ENCODE measurements at regions not wholly inside any gene's neighbourhood (a gene's known extent, or its start where the extent isn't known, plus 50 kb on each side); places are given as distances from the start of the nearest gene placed in this dataset.

DNA sequence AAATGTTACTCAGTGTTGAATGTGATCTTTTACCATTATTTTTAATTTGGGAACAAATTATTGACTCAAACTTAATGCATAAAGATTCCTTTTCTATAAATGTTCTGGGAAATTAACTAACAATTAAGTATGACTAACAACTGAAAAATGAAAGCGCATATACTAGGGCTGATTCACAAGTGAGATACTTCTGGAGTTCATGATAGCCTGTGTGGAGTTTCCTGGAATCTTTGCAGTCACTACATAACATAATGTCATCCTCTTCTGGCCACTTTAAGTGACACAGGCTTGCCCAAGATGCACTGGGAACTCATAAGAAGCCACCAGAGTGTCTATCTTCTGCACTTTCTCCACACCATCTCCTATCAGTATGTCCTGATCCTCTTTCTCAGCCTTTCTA is 450.3 kb upstream of the CDH11 start (continued):
- TF ChIP-seq, protein P1, sequence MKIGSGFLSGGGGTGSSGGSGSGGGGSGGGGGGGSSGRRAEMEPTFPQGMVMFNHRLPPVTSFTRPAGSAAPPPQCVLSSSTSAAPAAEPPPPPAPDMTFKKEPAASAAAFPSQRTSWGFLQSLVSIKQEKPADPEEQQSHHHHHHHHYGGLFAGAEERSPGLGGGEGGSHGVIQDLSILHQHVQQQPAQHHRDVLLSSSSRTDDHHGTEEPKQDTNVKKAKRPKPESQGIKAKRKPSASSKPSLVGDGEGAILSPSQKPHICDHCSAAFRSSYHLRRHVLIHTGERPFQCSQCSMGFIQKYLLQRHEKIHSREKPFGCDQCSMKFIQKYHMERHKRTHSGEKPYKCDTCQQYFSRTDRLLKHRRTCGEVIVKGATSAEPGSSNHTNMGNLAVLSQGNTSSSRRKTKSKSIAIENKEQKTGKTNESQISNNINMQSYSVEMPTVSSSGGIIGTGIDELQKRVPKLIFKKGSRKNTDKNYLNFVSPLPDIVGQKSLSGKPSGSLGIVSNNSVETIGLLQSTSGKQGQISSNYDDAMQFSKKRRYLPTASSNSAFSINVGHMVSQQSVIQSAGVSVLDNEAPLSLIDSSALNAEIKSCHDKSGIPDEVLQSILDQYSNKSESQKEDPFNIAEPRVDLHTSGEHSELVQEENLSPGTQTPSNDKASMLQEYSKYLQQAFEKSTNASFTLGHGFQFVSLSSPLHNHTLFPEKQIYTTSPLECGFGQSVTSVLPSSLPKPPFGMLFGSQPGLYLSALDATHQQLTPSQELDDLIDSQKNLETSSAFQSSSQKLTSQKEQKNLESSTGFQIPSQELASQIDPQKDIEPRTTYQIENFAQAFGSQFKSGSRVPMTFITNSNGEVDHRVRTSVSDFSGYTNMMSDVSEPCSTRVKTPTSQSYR (CRISPR knock-in tag; IDR thresholded peaks at IDR 0.05) = no peak
- TF ChIP-seq SOX15 (CRISPR knock-in tag; IDR thresholded peaks at IDR 0.05) = no peak
- TF ChIP-seq NR3C1 (CRISPR knock-in tag; conservative IDR thresholded peaks at IDR 0.05; ENCODE audit: low read depth) = no peak
- no peak for TF ChIP-seq HMGA2 (CRISPR knock-in tag; IDR thresholded peaks at IDR 0.05)
- TF ChIP-seq KAT7 (CRISPR knock-in tag; IDR thresholded peaks at IDR 0.05; ENCODE audit: borderline replicate concordance) = no peak
- TF ChIP-seq ESRRA (CRISPR knock-in tag; IDR thresholded peaks at IDR 0.05; ENCODE audit: borderline replicate concordance) = no peak
- TF ChIP-seq EMX1 (CRISPR knock-in tag; IDR thresholded peaks at IDR 0.05) = no peak
- no peak for TF ChIP-seq ZNF121 (CRISPR knock-in tag; IDR thresholded peaks at IDR 0.05)

DNA sequence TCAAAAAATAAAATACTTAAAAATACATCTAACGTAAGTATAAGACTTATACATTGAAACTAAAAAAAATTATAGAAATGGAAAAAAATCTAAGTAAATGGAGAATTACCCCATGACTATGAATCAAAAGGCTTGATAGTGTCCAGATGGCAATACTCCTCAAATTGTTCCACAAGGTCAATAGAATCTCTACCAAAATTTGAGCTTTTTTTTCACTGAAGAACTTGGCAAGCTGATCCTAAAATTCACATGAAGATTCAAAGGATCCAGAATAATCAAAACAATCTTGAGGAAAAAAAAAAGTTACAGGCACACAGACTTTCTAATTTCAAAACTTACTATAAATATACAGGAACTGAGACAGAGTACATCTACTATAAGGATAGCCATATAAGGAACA is 448.4 kb upstream of the CDH11 start:
- DNase-seq (ENCODE audit: low spot score) = no peak
- H3K36me3 Mint-ChIP-seq = peaks cover 8% of the 10 kb centered on the region
- H3K27ac Mint-ChIP-seq = no peak overlapping the region
- ChIA-PET POLR2A (no interaction called here), CTCF (no interaction called here)
- H3K4me1 Mint-ChIP-seq = no peaks in the 10 kb centered on the region
- H3K9me3 Mint-ChIP-seq = peaks cover 14% of the 10 kb centered on the region
- no peak overlapping the region for H3K4me3 Mint-ChIP-seq
- ATAC-seq = no peak
- H3K27me3 Mint-ChIP-seq (ENCODE audit: low read depth) = no peaks in the 10 kb centered on the region; the same call in 1 of the 2 replicates
- TF ChIP-seq MYBL2 (CRISPR knock-in tag; IDR thresholded peaks at IDR 0.05) = no peak
- no peak for TF ChIP-seq ATF1 (CRISPR knock-in tag; IDR thresholded peaks at IDR 0.05)
- TF ChIP-seq ZNF263 (CRISPR knock-in tag; IDR thresholded peaks at IDR 0.05; ENCODE audit: low read depth) = no peak
- TF ChIP-seq, protein P2, sequence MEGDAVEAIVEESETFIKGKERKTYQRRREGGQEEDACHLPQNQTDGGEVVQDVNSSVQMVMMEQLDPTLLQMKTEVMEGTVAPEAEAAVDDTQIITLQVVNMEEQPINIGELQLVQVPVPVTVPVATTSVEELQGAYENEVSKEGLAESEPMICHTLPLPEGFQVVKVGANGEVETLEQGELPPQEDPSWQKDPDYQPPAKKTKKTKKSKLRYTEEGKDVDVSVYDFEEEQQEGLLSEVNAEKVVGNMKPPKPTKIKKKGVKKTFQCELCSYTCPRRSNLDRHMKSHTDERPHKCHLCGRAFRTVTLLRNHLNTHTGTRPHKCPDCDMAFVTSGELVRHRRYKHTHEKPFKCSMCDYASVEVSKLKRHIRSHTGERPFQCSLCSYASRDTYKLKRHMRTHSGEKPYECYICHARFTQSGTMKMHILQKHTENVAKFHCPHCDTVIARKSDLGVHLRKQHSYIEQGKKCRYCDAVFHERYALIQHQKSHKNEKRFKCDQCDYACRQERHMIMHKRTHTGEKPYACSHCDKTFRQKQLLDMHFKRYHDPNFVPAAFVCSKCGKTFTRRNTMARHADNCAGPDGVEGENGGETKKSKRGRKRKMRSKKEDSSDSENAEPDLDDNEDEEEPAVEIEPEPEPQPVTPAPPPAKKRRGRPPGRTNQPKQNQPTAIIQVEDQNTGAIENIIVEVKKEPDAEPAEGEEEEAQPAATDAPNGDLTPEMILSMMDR (IDR thresholded peaks at IDR 0.05) = no peak
- TF ChIP-seq, protein P3, sequence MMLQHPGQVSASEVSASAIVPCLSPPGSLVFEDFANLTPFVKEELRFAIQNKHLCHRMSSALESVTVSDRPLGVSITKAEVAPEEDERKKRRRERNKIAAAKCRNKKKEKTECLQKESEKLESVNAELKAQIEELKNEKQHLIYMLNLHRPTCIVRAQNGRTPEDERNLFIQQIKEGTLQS (CRISPR knock-in tag; conservative IDR thresholded peaks at IDR 0.05) = no peak
- TF ChIP-seq ZNF317 (CRISPR knock-in tag; IDR thresholded peaks at IDR 0.05; ENCODE audit: borderline replicate concordance, low read depth) = no peak
- TF ChIP-seq, protein P4, sequence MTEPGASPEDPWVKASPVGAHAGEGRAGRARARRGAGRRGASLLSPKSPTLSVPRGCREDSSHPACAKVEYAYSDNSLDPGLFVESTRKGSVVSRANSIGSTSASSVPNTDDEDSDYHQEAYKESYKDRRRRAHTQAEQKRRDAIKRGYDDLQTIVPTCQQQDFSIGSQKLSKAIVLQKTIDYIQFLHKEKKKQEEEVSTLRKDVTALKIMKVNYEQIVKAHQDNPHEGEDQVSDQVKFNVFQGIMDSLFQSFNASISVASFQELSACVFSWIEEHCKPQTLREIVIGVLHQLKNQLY (CRISPR knock-in tag; IDR thresholded peaks at IDR 0.05) = no peak
- TF ChIP-seq, protein P5, sequence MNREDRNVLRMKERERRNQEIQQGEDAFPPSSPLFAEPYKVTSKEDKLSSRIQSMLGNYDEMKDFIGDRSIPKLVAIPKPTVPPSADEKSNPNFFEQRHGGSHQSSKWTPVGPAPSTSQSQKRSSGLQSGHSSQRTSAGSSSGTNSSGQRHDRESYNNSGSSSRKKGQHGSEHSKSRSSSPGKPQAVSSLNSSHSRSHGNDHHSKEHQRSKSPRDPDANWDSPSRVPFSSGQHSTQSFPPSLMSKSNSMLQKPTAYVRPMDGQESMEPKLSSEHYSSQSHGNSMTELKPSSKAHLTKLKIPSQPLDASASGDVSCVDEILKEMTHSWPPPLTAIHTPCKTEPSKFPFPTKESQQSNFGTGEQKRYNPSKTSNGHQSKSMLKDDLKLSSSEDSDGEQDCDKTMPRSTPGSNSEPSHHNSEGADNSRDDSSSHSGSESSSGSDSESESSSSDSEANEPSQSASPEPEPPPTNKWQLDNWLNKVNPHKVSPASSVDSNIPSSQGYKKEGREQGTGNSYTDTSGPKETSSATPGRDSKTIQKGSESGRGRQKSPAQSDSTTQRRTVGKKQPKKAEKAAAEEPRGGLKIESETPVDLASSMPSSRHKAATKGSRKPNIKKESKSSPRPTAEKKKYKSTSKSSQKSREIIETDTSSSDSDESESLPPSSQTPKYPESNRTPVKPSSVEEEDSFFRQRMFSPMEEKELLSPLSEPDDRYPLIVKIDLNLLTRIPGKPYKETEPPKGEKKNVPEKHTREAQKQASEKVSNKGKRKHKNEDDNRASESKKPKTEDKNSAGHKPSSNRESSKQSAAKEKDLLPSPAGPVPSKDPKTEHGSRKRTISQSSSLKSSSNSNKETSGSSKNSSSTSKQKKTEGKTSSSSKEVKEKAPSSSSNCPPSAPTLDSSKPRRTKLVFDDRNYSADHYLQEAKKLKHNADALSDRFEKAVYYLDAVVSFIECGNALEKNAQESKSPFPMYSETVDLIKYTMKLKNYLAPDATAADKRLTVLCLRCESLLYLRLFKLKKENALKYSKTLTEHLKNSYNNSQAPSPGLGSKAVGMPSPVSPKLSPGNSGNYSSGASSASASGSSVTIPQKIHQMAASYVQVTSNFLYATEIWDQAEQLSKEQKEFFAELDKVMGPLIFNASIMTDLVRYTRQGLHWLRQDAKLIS (CRISPR knock-in tag; IDR thresholded peaks at IDR 0.05; ENCODE audit: borderline replicate concordance) = no peak
- no peak for TF ChIP-seq ZNF121 (CRISPR knock-in tag; IDR thresholded peaks at IDR 0.05)
- no peak for TF ChIP-seq JUN (CRISPR knock-in tag; IDR thresholded peaks at IDR 0.05)
- TF ChIP-seq SP1 (CRISPR knock-in tag; conservative IDR thresholded peaks at IDR 0.05) = no peak
- no peak for TF ChIP-seq ELF4 (CRISPR knock-in tag; IDR thresholded peaks at IDR 0.05; ENCODE audit: low read depth)
- TF ChIP-seq, protein P6, sequence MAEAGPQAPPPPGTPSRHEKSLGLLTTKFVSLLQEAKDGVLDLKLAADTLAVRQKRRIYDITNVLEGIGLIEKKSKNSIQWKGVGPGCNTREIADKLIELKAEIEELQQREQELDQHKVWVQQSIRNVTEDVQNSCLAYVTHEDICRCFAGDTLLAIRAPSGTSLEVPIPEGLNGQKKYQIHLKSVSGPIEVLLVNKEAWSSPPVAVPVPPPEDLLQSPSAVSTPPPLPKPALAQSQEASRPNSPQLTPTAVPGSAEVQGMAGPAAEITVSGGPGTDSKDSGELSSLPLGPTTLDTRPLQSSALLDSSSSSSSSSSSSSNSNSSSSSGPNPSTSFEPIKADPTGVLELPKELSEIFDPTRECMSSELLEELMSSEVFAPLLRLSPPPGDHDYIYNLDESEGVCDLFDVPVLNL (CRISPR knock-in tag; IDR thresholded peaks at IDR 0.05; ENCODE audit: borderline replicate concordance, low read depth) = no peak
- no peak for TF ChIP-seq RELA (CRISPR knock-in tag; IDR thresholded peaks at IDR 0.05; ENCODE audit: borderline replicate concordance)
- TF ChIP-seq, protein P7, sequence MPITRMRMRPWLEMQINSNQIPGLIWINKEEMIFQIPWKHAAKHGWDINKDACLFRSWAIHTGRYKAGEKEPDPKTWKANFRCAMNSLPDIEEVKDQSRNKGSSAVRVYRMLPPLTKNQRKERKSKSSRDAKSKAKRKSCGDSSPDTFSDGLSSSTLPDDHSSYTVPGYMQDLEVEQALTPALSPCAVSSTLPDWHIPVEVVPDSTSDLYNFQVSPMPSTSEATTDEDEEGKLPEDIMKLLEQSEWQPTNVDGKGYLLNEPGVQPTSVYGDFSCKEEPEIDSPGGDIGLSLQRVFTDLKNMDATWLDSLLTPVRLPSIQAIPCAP (CRISPR knock-in tag; IDR thresholded peaks at IDR 0.05) = no peak
- no peak for TF ChIP-seq CREB1 (CRISPR knock-in tag; IDR thresholded peaks at IDR 0.05)
- TF ChIP-seq, protein P8, sequence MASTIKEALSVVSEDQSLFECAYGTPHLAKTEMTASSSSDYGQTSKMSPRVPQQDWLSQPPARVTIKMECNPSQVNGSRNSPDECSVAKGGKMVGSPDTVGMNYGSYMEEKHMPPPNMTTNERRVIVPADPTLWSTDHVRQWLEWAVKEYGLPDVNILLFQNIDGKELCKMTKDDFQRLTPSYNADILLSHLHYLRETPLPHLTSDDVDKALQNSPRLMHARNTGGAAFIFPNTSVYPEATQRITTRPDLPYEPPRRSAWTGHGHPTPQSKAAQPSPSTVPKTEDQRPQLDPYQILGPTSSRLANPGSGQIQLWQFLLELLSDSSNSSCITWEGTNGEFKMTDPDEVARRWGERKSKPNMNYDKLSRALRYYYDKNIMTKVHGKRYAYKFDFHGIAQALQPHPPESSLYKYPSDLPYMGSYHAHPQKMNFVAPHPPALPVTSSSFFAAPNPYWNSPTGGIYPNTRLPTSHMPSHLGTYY (CRISPR knock-in tag; IDR thresholded peaks at IDR 0.05) = no peak
- no peak for TF ChIP-seq CBFB (CRISPR knock-in tag; IDR thresholded peaks at IDR 0.05; ENCODE audit: low read depth)

Measured in WTC11 (cell line).